ENCODE measurements at regions not wholly inside any gene's neighbourhood (a gene's known extent, or its start where the extent isn't known, plus 50 kb on each side); places are given as distances from the start of the nearest gene placed in this dataset.

DNA sequence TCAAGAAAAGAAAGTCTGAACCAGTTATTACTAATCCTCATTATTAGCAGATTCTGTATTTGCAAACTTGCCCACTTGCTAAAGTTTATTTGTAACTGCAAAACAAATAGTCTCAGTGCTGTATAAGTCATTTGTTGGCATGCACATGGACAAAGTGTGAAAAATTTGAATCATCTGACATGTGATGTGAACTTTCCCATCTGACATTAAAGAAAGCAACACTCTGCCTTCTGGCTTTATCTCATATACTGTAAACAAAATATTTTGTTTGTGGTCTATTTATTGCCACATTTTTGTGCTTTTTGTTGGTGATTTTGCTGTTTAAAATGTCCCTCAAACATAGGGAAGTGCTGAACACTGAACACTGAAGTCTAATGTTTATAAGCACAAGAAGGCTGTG is 513.8 kb downstream of the RPL10L start:
- no peak for ATAC-seq
- no peak for TF ChIP-seq YY1 (IDR thresholded peaks at IDR 0.05; ENCODE audit: extremely low read depth, insufficient replicate concordance, low read depth, low read length)
- TF ChIP-seq EZH2 (IDR thresholded peaks at IDR 0.05): no peak
- TF ChIP-seq TCF7L2 (IDR thresholded peaks at IDR 0.05; ENCODE audit: borderline replicate concordance, extremely low read depth, insufficient read depth, insufficient read length): no peak
- TF ChIP-seq, protein P1, sequence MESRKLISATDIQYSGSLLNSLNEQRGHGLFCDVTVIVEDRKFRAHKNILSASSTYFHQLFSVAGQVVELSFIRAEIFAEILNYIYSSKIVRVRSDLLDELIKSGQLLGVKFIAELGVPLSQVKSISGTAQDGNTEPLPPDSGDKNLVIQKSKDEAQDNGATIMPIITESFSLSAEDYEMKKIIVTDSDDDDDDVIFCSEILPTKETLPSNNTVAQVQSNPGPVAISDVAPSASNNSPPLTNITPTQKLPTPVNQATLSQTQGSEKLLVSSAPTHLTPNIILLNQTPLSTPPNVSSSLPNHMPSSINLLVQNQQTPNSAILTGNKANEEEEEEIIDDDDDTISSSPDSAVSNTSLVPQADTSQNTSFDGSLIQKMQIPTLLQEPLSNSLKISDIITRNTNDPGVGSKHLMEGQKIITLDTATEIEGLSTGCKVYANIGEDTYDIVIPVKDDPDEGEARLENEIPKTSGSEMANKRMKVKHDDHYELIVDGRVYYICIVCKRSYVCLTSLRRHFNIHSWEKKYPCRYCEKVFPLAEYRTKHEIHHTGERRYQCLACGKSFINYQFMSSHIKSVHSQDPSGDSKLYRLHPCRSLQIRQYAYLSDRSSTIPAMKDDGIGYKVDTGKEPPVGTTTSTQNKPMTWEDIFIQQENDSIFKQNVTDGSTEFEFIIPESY (IDR thresholded peaks at IDR 0.05; ENCODE audit: extremely low read depth, insufficient replicate concordance, low read length): no peak
- no peak for TF ChIP-seq POLR2AphosphoS5 (IDR thresholded peaks at IDR 0.05; ENCODE audit: low read depth, low read length)
- no peaks in the 10 kb centered on the region for H3K9me3 ChIP-seq (ENCODE audit: control insufficient read depth in 1 of 2, insufficient read depth in 1 of 2, low read depth in 1 of 2, low read length in 2 of 2)
- no peak overlapping the region for H3K27ac ChIP-seq (ENCODE audit: low read depth, low read length)
- ChIA-PET POLR2A (no interaction called here), CTCF (no interaction called here), RAD21 (ENCODE audit: low non-redundant PET in 1 of 2, low total read pairs in 2 of 2, uncharacterized antibody in 2 of 2, unreplicated experiment in 2 of 2) (no interaction called here)
- DNase-seq (ENCODE audit: low read depth, low spot score): no peak
- no peak overlapping the region for H3K9ac ChIP-seq (ENCODE audit: low read length)
- H3K79me2 ChIP-seq (ENCODE audit: insufficient read depth, low read length): no peaks in the 10 kb centered on the region
- no TSS peak for BruUV-seq (replicated peaks)
- no peaks in the 10 kb centered on the region for H3K36me3 ChIP-seq (ENCODE audit: control insufficient read depth in 1 of 2, insufficient read depth in 2 of 2, low read length in 2 of 2)
- intact Hi-C loops (cut with micrococcal nuclease): no loop called here
- H3K4me1 ChIP-seq (ENCODE audit: control insufficient read depth in 1 of 2, insufficient read depth in 2 of 2, low read length in 2 of 2): no peaks in the 10 kb centered on the region
- H3K27me3 ChIP-seq (ENCODE audit: insufficient read depth, low read length): no peaks in the 10 kb centered on the region
- no peak overlapping the region for H3K4me2 ChIP-seq (ENCODE audit: low read length)
- H3K4me3 ChIP-seq (replicated peaks in 1 of 2; ENCODE audit: low read depth in 1 of 2, low read length in 2 of 2): no peak overlapping the region
- no peaks in the 10 kb centered on the region for H4K20me1 ChIP-seq (ENCODE audit: insufficient read depth)
- H2AFZ ChIP-seq (ENCODE audit: low read depth, low read length, poor library complexity, severe bottlenecking): no peak overlapping the region
- no peaks in the 10 kb centered on the region for H3K9me2 ChIP-seq (ENCODE audit: insufficient read depth)

DNA sequence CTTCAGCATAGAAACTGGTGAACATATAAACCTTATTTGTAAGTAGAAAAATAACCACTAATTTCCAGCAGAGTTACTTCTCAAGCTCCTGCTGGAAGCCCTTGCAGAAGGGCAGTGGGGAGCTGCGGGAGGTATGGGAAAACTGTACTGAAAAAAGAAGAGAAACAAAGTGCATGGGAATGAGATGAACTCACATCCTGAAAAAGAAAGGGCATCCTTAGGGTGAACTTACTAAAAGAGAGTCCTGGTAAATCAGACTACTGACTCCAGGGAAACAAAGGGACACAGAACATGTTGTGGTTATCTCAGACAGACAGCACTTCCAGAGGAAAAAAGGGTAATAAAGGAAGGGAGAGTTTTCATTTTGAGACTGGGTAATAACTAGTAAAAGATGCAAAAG is 515.1 kb downstream of the RPL10L start:
- H2AFZ ChIP-seq (ENCODE audit: low read depth, low read length, poor library complexity, severe bottlenecking): no peak overlapping the region
- H3K4me3 ChIP-seq (replicated peaks in 1 of 2; ENCODE audit: low read depth in 1 of 2, low read length in 2 of 2): no peak overlapping the region
- H3K79me2 ChIP-seq (ENCODE audit: insufficient read depth, low read length): no peaks in the 10 kb centered on the region
- H3K27me3 ChIP-seq (ENCODE audit: insufficient read depth, low read length): no peaks in the 10 kb centered on the region
- H4K20me1 ChIP-seq (ENCODE audit: insufficient read depth): no peaks in the 10 kb centered on the region
- ChIA-PET POLR2A (no interaction called here), CTCF (no interaction called here), RAD21 (ENCODE audit: low non-redundant PET in 1 of 2, low total read pairs in 2 of 2, uncharacterized antibody in 2 of 2, unreplicated experiment in 2 of 2) (no interaction called here)
- no TSS peak for BruUV-seq (replicated peaks)
- H3K36me3 ChIP-seq (ENCODE audit: control insufficient read depth in 1 of 2, insufficient read depth in 2 of 2, low read length in 2 of 2): no peaks in the 10 kb centered on the region
- H3K4me1 ChIP-seq (ENCODE audit: control insufficient read depth in 1 of 2, insufficient read depth in 2 of 2, low read length in 2 of 2): no peaks in the 10 kb centered on the region
- no peak overlapping the region for H3K4me2 ChIP-seq (ENCODE audit: low read length)
- H3K9ac ChIP-seq (ENCODE audit: low read length): no peak overlapping the region
- ATAC-seq (no peak), DNase-seq (ENCODE audit: low read depth, low spot score) (no peak)
- intact Hi-C loops (cut with micrococcal nuclease): no loop called here
- H3K9me2 ChIP-seq (ENCODE audit: insufficient read depth): no peaks in the 10 kb centered on the region
- no peak overlapping the region for H3K27ac ChIP-seq (ENCODE audit: low read depth, low read length)
- H3K9me3 ChIP-seq (ENCODE audit: control insufficient read depth in 1 of 2, insufficient read depth in 1 of 2, low read depth in 1 of 2, low read length in 2 of 2): no peaks in the 10 kb centered on the region
- TF ChIP-seq POLR2AphosphoS5 (IDR thresholded peaks at IDR 0.05; ENCODE audit: low read depth, low read length) (no peak), POLR2A (IDR thresholded peaks at IDR 0.05; ENCODE audit: borderline replicate concordance, extremely low read depth, insufficient read depth, insufficient read length) (no peak), JUND (IDR thresholded peaks at IDR 0.05) (no peak), CBX3 (IDR thresholded peaks at IDR 0.05; ENCODE audit: low read depth) (no peak), ZNF274 (IDR thresholded peaks at IDR 0.05; ENCODE audit: low read depth, low read length) (no peak), ELF1 (IDR thresholded peaks at IDR 0.05; ENCODE audit: borderline replicate concordance, low read depth) (no peak), EZH2 (IDR thresholded peaks at IDR 0.05) (no peak), ZFX (IDR thresholded peaks at IDR 0.05) (no peak), YY1 (IDR thresholded peaks at IDR 0.05; ENCODE audit: extremely low read depth, insufficient replicate concordance, low read depth, low read length) (no peak), RAD21 (IDR thresholded peaks at IDR 0.05; ENCODE audit: low read depth) (no peak)
- TF ChIP-seq, protein P2, sequence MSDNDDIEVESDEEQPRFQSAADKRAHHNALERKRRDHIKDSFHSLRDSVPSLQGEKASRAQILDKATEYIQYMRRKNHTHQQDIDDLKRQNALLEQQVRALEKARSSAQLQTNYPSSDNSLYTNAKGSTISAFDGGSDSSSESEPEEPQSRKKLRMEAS (IDR thresholded peaks at IDR 0.05): no peak
- TF ChIP-seq, protein P3, sequence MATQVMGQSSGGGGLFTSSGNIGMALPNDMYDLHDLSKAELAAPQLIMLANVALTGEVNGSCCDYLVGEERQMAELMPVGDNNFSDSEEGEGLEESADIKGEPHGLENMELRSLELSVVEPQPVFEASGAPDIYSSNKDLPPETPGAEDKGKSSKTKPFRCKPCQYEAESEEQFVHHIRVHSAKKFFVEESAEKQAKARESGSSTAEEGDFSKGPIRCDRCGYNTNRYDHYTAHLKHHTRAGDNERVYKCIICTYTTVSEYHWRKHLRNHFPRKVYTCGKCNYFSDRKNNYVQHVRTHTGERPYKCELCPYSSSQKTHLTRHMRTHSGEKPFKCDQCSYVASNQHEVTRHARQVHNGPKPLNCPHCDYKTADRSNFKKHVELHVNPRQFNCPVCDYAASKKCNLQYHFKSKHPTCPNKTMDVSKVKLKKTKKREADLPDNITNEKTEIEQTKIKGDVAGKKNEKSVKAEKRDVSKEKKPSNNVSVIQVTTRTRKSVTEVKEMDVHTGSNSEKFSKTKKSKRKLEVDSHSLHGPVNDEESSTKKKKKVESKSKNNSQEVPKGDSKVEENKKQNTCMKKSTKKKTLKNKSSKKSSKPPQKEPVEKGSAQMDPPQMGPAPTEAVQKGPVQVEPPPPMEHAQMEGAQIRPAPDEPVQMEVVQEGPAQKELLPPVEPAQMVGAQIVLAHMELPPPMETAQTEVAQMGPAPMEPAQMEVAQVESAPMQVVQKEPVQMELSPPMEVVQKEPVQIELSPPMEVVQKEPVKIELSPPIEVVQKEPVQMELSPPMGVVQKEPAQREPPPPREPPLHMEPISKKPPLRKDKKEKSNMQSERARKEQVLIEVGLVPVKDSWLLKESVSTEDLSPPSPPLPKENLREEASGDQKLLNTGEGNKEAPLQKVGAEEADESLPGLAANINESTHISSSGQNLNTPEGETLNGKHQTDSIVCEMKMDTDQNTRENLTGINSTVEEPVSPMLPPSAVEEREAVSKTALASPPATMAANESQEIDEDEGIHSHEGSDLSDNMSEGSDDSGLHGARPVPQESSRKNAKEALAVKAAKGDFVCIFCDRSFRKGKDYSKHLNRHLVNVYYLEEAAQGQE (IDR thresholded peaks at IDR 0.05; ENCODE audit: low read depth): no peak
- TF ChIP-seq, protein P4, sequence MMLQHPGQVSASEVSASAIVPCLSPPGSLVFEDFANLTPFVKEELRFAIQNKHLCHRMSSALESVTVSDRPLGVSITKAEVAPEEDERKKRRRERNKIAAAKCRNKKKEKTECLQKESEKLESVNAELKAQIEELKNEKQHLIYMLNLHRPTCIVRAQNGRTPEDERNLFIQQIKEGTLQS (IDR thresholded peaks at IDR 0.05): no peak
